SK-N-SH (cell line): ENCODE measurements at regions not wholly inside any gene's neighbourhood (a gene's known extent, or its start where the extent isn't known, plus 50 kb on each side); places are given as distances from the start of the nearest gene placed in this dataset.

Experiments
- CTCF ChIP-seq: fragments of 200-600 bp; sonication (generic); IDR thresholded peaks from 2 replicates; pipeline ENCODE4 v1.6.1; 2017; ENCODE audit warnings: antibody characterized with exemption, mild to moderate bottlenecking, moderate library complexity
- GABPA ChIP-seq: IDR thresholded peaks from 2 replicates; pipeline ENCODE4 v1.4.0; 2012; ENCODE audit warnings: low read depth, mild to moderate bottlenecking
- JUND ChIP-seq: IDR thresholded peaks from 2 replicates; pipeline ENCODE4 v1.4.0; 2012
- MAX ChIP-seq: IDR thresholded peaks from 2 replicates; pipeline ENCODE4 v1.4.0; 2012; ENCODE audit warnings: low read depth
- PBX3 ChIP-seq: IDR thresholded peaks from 2 replicates; pipeline ENCODE4; 2012
- POLR2AphosphoS5 ChIP-seq: IDR thresholded peaks from 2 replicates; pipeline ENCODE4 v1.6.1; 2012; ENCODE audit warnings: low read depth, low read length
- RAD21 ChIP-seq: IDR thresholded peaks from 2 replicates; pipeline ENCODE4 v1.6.1; 2012; ENCODE audit warnings: mild to moderate bottlenecking, low read length
- REST ChIP-seq: IDR thresholded peaks from 2 replicates; pipeline ENCODE4 v1.6.1; 2012; ENCODE audit warnings: mild to moderate bottlenecking, low read depth, low read length, moderate library complexity
- RXRA ChIP-seq: IDR thresholded peaks from 2 replicates; pipeline ENCODE4 v1.4.0; 2012; ENCODE audit warnings: low read depth, mild to moderate bottlenecking, borderline replicate concordance
- SMC3 ChIP-seq: IDR thresholded peaks from 2 replicates; pipeline ENCODE4 v1.6.1; 2012; ENCODE audit warnings: low read depth, low read length, improper control_type of control experiment
- TEAD4 ChIP-seq: IDR thresholded peaks from 2 replicates; pipeline ENCODE4 v1.4.0; 2012; ENCODE audit warnings: mild to moderate bottlenecking, borderline replicate concordance; ENCODE audit not compliant: insufficient read depth

GRCh38 chr9:61669352-61669751 lies 479.5 kb downstream of the SPATA31A7 start:
- TF ChIP-seq PBX3 (no peak), GABPA (no peak), JUND (no peak), MAX (no peak), CTCF (no peak), SMC3 (no peak), POLR2AphosphoS5 (no peak), TEAD4 (no peak), RAD21 (no peak), RXRA (no peak), REST (no peak)
